GM19467 (cell line): ENCODE measurements at regions not wholly inside any gene's neighbourhood (a gene's known extent, or its start where the extent isn't known, plus 50 kb on each side); places are given as distances from the start of the nearest gene placed in this dataset.
"Not testable (repeated sequence)": the region's sequence is repeated elsewhere in the genome, so short reads cannot be mapped to it uniquely, and the experiment has no call there.

Experiments
- ATAC-seq: cut with Tn5 transposase; IDR thresholded peaks from one replicate; pipeline ENCODE4 v1.9.1; 2021; ENCODE audit warnings: mild to moderate bottlenecking, moderate library complexity; ENCODE audit not compliant: unreplicated experiment

DNA sequence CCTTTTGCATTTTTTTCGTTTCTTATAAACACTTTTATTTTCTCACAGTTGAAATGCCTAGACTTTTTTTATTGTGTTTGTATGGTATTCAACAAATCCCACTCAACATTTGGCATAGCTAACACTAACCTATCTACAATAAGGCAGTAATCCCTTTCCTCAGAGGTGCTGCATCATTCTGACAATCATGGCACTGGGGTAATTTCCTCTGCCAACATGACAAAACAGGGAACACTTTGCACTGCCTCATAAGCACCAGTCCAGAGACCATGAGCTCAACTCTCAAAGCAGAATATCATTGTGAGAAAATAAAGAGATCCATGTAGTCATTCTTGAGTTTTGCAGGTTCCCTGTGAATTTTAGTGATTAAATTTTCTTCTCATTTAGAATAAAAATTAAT, 183.8 kb upstream of the INTU start:
- ATAC-seq: no peak

DNA sequence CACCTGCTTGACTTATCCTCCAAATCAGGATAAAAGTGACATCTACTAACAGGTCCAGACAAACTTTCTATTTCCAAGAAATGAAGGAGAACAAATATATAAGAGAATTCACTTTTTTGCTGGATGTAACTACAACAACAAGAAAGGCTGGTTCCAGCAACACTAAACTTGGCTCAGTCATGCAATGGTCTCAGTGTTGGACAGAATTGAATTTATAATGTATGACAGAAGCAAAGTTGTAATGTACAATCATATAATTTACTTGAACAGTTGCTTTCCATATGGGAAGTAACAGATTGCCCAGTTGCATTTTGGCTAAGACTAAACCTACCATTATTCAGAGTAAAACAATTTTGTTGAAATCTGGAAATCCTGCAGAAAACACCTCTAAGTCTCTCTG, 183.3 kb upstream of the INTU start:
- ATAC-seq: no peak

DNA sequence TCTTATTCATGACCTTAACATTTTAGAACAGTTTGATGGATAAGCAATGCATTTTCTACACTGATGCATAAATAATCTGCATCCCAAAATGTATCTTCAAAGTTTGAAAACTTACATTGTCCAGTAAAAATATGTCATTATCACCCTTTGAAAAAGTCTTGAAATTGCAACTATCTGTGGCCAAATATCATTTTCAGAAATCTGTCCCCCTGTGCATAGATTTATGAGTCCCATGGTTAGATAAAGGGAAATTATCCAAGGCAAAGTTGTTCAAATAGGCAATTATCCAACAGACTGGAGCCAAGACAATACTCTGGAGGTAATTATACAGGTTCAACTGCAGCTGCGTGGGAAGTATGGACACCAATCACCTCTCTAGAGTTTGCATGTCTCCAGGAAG, 182.5 kb upstream of the INTU start:
- ATAC-seq: no peak

DNA sequence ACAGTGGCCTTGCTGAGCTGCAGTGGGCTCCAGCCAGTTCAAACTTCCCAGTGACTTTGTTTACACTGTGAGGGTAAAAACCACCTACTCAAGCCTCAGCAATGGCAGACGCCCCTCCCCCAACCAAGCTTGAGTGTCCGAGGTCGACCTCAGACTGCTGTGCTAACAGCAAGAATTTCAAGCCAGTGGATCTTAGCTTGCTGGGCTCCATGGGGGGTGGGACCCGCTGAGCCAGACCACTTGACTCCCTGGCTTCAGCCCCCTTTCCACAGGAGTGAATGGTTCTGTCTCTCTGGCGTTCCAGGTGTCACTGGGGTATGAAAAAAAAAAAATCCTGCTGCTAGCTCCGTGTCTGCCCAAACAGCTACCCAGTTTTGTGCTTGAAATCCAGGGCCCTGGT, 168.9 kb upstream of the INTU start:
- ATAC-seq: no peak

DNA sequence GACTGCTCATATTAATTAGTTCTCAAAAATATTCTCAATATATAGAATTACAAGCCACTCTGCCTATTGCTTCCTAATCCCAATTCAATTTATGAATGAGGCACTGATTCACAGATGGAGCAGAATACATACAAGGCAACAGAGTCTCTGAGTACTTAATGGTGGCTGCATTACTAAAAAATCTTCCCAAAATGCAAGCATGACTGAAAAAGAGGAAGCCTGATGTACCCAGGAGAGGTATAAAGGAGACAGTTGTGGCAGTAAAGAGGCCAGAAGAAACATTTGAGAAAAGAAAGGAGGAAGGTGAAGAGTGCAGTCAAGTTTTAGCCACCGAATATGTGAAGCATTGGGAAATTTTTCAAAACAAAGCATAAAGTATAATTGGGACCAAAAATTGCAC, 163.2 kb upstream of the INTU start:
- ATAC-seq: no peak

DNA sequence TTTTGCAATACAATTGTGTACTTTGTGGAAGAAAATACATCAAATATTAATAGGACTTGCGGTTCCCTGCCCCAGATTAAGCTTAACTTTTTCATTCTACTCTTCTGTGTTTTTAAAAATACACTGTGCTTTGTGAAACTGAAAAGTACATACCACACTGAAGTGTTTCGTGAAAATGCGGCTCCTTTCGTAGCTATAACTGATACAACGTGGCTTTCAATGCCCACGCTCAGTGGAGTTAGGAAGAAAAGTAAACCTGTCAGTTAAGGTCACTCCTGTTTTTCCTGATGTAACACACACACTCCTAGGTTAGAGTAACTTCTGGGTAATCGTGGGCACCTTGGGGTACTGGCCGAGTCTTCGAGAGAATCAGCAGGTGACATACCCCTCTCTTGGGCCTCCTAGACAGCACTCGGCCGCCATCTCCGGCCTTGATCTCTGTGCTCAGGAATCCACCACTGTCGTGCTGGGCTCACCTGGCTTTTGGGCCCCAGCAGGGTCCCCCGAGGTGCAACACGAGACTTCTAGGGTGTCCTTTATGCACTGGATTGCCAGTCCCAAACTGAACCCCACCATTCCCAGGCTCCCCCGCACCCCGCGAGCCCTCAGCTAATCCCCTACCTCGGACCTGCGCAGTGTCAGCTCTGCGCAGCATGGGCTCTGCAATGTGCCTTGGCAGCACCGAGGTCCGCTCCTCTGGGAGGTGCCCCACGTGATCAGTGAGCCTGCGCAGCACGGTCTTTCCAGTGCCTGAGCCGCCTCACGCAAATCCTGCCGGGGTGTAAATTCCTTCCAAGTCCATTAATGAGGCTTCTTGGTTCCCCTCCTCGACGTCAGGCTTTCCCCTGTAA, 162.6 kb upstream of the INTU start:
- ATAC-seq: no peak

DNA sequence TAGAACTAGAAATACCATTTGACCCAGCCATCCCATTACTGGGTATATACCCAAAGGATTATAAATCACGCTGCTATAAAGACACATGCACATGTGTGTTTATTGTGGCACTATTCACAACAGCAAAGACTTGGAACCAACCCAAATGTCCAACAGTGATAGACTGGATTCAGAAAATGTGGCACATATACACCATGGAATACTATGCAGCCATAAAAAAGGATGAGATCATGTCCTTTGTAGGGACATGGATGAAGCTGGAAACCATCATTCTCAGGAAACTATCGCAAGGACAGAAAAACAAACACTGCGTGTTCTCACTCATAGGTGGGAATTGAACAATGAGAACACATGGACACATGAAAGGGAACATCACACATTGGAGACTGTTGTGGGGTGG, 154.5 kb upstream of the INTU start:
- not testable (repeated sequence) for ATAC-seq

DNA sequence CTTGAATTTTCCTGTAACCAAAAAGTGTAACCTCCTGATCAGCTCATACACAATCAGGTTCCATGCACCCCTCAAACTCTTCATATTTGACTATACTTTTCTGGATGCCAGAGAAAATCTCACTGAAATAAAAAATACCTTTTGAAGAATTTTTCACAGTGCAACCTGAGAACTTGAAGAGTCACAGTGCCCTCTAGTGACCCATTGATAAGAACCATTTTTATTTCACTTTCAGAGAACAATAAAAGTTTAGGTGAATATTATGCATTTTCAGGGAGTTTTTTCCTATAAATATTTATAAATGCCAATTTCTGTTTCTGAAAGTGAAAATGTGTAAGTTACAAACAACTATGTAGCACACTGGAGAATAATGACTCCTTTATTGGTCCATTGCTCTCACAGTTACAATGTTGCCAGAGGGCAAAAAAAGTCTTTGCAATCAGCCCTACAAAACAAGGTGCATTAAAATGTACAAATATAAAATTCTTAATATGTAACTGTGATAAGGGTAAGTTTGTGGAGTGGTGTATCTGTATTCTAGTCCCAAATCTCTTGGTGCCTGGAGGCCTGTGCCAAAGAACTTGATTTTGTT, 153.6 kb upstream of the INTU start:
- ATAC-seq: no peak

DNA sequence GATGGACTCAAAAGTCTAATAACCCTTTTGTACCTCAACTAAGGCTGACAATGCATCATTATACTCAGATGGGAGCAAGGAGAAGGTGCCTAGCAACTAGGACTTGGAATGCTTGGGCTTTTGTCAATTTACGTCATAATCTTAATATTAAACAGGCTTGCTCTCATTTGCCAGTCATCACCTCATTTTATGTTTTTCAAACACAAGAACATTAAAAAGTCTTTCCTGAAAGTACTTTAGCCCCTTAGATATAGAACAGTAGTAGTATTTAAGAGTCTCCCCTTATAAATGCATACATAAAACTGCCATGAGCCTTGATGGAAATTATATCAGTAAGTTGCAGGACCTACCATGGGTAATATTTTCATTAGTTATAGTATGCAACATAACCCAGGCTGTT, 150.7 kb upstream of the INTU start:
- no peak for ATAC-seq

DNA sequence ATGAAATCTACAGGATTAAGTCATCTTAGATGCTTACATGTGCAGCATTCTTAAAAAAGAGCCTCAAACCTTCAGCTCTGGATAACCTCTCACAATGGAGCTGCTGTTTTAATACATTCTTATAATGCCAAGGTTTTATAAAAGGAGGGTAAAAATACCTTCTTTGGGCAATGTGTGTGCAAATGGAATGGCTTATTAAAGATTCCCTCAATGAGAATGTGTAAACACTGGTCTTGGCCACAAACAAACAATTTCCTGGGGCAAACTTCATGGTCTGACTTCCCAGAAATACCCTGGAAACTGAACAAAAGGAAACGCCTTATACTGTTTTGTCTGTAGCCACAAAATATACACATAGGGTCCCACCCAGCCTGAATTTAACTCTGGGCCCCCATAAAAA, 148.6 kb upstream of the INTU start:
- ATAC-seq: no peak

DNA sequence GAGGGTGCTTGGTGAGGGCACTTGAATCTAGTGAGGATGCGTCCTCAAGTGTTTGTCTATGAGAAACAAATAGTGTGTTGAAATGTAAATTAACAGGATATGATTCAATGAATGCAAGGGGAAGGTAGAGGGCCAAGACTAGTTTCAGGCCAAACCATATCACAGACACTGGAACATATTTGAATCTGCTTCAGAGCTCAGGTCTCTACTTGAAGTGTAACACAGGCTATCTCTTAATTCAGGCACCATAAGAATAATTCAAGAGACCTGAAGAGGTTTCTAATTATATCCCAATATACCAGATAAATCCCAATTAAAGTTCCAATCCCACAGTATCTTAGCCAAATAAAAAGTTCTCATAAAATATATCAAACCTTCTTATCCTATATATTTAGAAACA, 146.5 kb upstream of the INTU start:
- no peak for ATAC-seq

DNA sequence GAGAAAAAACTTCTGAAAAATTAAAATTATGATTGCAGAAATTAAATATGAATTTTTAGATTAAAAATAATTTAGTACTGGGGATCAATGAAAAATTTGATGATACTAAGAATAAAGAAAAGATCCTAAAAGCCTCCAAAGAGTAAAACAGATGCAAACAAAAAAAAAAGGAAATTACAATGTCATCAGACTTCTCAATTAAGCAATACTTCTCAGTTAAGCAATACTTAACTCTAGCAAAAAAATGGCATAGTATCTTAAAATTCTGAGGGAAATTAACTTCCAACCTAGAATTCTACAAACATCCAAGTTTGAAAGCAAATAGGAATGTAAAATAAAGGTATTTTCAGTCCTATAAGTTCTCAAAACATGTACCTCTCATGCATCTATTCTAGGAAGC, 141.2 kb upstream of the INTU start:
- ATAC-seq: no peak

DNA sequence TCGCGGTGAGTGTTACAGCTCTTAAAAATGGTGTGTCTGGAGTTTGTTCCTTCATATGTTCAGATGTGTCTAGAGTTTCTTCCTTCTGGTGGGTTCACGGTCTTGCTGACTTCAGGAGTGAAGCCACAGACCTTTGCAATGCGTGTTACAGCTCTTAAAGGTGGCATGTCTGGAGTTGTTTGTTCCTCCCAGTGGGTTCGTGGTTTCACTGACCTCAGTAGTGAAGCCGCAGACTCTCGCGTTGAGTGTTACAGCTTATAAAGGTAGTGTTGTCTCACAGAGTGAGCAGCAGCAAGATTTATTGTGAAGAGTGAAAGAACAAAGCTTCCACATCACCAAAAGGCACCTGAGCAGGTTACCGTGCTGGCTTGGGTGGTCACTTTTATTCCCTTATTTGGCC, 135.9 kb upstream of the INTU start:
- not testable (repeated sequence) for ATAC-seq

DNA sequence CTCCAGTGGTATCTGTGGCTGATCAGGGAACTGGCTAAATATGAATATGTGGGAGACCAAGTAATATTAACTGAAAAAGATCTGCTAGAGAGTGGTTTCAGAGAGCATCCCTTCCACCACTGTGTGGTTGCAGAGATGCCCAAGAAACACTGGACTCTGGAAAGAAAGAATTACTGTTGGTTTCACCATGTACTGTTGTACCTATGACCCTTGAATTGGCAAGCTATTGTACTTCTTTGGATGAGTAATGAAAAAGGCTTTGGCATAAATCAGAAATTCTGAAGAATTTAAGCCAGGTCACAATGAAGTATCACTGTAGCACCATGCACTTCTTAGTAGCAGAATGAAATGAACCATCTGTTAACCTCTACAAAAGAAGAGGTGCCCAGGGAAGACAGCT, 134.4 kb upstream of the INTU start:
- no peak for ATAC-seq

DNA sequence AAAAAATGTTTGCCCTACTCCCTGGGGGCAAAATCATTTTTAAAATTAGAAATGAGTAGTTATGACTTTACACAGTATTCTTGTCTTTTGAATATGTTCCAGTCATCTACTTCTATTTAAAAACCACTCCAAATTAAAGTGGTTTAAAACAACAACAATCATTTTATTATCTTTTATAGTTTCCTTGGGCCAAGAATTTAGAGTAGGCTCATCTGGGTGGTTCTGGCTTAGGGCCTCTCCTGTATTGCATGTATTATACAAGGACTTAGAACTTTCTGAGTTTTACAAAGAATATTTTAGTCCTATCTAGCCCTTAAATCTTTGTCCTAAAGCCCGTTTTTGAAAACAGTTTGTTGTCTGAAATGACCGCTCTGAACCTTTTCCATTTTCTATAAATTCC, 132.5 kb upstream of the INTU start:
- no peak for ATAC-seq

DNA sequence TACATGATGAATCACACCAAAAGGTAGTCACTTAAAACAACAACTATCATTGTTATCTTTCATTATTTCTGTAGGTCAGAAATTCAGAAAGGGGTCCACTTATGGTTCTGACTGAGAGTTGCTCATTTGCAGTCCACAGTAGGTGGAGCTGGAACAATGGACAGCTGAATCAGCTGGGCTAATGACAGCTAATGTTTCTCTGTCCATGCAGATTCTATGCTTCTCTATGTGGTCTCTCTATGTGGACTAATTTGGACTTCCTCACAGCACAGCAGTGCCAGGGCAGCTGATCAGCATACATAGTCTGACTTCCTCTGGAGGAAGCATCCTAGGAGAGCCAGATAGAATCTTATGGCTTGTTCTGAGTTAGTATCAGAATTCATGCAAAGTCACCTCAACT, 131.7 kb upstream of the INTU start:
- ATAC-seq: no peak

DNA sequence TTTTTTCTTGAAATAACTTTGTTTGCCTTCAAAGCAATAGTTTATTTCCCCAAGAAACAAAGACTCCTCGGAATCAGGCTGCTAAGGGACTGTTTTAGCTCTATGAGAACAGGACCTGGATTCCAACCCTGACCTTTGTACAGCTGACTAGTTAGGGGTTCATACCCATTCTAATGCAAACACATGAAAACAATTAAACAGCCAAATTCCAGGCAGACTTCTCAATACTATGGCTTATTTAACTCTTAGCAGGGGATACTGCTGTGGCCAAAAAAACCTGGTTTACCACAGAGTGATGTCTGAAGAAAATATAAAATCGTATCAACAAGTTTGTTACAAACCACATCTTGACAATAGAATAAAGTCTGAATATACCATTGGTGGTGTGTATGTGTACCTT, 129.6 kb upstream of the INTU start:
- no peak for ATAC-seq

DNA sequence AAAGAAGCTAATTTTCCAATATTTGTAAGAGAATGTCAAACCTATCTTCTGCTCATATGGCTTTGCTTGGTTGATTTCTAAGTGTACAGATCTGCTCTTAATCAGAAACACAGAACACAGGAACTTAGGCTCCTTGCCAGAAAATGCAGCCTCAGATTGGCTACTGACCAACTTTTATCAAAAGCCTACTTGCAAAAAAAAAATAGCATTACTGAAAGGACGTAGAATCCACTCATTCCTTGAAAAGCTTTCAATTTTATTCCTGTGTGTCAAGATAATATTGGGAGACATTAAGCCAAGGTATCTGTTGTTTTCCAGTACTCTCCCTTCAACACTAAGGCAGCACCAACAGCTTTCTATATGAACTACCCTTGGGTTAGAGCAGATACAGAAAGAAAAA, 127.6 kb upstream of the INTU start:
- ATAC-seq: no peak

DNA sequence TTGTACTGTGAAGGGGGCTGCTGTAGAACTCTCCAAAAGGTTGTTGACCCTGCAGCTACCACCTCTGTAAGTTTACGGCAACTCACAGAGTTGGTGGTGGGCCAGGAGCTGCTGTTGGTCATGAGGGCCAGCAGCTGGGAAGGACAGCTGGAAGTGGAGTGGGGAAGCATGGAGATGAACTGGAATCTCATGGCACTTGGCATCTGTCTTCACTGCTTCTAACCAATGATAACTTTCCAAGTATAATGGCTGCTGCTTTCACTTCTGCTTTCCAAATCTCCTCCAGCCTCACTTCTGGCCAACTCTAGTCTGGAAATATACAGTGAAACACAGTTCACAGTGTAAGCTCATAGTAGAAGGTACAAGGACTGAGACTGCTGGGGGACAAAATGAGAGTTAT, 126.5 kb upstream of the INTU start:
- no peak for ATAC-seq

DNA sequence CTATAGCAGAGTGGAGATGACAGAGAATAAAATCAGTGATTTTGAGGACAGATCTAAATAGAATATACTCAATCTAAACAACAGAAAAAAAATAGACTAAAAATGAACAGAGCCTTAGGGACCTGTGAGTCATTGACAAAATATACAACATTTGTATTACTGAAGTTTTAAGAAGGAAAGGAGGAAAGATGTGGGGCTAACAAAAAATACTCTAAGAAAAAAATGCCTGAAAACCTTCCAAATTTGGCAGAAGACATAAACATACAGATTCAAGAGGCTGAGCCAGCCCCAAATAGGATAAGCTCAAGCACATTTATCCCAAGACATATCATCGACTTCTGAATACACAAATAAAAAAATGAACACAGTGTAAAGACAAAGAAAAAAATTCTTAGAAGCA, 123.6 kb upstream of the INTU start:
- no peak for ATAC-seq

DNA sequence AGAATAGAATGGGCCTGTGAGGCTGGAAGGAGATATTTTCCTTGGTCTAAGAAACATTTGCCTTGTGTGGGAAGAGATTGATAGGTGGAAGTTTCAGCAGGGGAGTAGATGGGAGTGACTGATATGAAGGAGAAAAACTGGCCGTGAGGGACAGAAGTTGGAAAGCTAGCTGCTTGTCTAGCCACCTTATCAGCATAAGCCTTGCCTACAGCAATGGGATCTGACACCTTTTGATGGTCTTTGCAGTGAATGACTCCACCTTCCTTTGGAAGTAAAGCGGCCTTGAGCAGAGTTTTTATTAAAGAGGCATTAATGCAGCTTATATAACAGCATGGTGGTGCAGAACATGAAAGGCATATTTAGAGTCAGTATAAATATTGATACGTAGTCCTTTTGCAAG, 120.1 kb upstream of the INTU start:
- ATAC-seq: not testable (repeated sequence)

DNA sequence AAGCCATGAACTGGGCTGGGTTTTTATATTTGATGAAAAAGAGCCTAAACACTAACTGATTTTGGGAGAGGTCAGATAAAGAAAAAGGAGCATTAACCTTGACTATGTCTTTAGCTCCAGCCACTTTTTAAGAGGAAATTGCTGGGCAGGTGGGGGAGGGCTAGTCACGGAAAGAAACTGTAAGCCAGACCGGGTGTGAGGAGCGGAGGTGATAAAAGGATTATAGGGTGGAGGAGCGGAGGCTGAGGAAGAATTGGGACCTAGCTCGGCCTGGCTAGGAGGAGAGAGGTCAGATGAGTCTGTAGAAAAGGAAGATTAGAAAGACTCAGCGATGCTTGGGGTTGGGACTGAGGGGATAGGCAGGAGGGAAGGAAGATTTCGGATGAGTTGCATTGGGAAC, 117.5 kb upstream of the INTU start:
- not testable (repeated sequence) for ATAC-seq

DNA sequence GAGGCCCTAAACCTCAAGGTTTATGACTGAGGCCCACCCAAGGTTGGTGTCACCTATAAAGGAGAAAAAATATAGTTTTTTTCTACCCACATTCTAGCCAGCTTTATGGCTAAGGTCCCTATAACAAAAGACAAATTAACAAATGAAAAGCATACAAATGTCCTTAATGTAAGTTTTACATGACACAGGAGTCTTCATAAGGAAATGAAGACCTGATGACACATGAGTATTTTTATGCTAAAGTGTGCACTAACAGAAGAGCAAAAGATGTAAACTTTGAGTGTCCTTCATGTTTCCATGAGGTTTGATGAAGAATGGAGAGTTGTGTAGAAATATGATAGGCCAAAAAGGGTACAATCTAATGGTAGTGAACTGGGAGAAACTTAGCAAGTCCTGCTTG, 114.7 kb upstream of the INTU start:
- ATAC-seq: no peak
